PC-9 (cell line): ENCODE measurements at regions not wholly inside any gene's neighbourhood (a gene's known extent, or its start where the extent isn't known, plus 50 kb on each side); places are given as distances from the start of the nearest gene placed in this dataset.

Experiments used
- CTCF ChIP-seq: fragments of 200-600 bp; sonication (generic); conservative IDR thresholded peaks from 2 replicates; pipeline ENCODE4 v1.6.1; 2017; ENCODE audit warnings: mixed run types, antibody characterized with exemption, mild to moderate bottlenecking, moderate library complexity
- EZH2 ChIP-seq: fragments of 200-600 bp; sonication (generic); IDR thresholded peaks from 2 replicates; pipeline ENCODE4 v1.8.0; 2017; ENCODE audit warnings: antibody characterized with exemption, low read depth

GRCh38 chr18:79591032-79591308 lies 88.6 kb upstream of the CTDP1 start:
- TF ChIP-seq CTCF = no peak
- TF ChIP-seq EZH2 = no peak
